GM12878 (cell line): ENCODE measurements at regions not wholly inside any gene's neighbourhood (a gene's known extent, or its start where the extent isn't known, plus 50 kb on each side); places are given as distances from the start of the nearest gene placed in this dataset.

ENCODE experiments used
- BRCA1 ChIP-seq: IDR thresholded peaks from 2 replicates; pipeline ENCODE4 v1.6.1; 2011; ENCODE audit warnings: low read depth, low read length, improper control_type of control experiment
- CBX3 ChIP-seq: fragments of 200-600 bp; sonication (generic); IDR thresholded peaks from 2 replicates; pipeline ENCODE4 v1.6.1; 2016; ENCODE audit warnings: low read depth, borderline replicate concordance
- CREB1 ChIP-seq: IDR thresholded peaks from 2 replicates; pipeline ENCODE4 v1.6.1; 2012; ENCODE audit warnings: low read depth, mild to moderate bottlenecking, inconsistent platforms
- ESRRA ChIP-seq: IDR thresholded peaks from 2 replicates; pipeline ENCODE4 v1.6.1; 2012; ENCODE audit warnings: mild to moderate bottlenecking, low read length, improper control_type of control experiment
- EZH2 ChIP-seq: IDR thresholded peaks from 2 replicates; pipeline ENCODE4 v1.6.1; 2012; ENCODE audit warnings: low read depth, mild to moderate bottlenecking, control low read depth, inconsistent platforms, low read length, borderline replicate concordance; ENCODE audit not compliant: control insufficient read depth
- HDAC2 ChIP-seq: fragments of 200-600 bp; sonication (generic); IDR thresholded peaks from 2 replicates; pipeline ENCODE4 v1.6.1; 2017
- MAX ChIP-seq: IDR thresholded peaks from 2 replicates; pipeline ENCODE4 v1.6.1; 2012; ENCODE audit warnings: low read depth, low read length, improper control_type of control experiment
- PBX3 ChIP-seq: IDR thresholded peaks from 2 replicates; pipeline ENCODE4 v1.6.1; 2011; ENCODE audit warnings: mild to moderate bottlenecking, low read depth, low read length, moderate library complexity; ENCODE audit not compliant: insufficient replicate concordance
- TCF12 ChIP-seq: IDR thresholded peaks from 2 replicates; pipeline ENCODE4 v1.6.1; 2011; ENCODE audit warnings: low read depth, mild to moderate bottlenecking, low read length
- TF ChIP-seq, protein P1 (sequence below), 3 experiments: IDR thresholded peaks in 2 of 3; conservative IDR thresholded peaks in 1 of 3; 2 replicates each; pipeline ENCODE4 v1.5.1; 2011; ENCODE audit warnings: low read depth in 3 of 3, low read length in 3 of 3, mild to moderate bottlenecking in 3 of 3, control low read depth in 2 of 3, moderate library complexity in 2 of 3, inconsistent platforms in 1 of 3, mixed read lengths in 1 of 3; ENCODE audit not compliant: control insufficient read depth in 2 of 3, insufficient read depth in 1 of 3; ENCODE audit errors: extremely low read depth in 1 of 3
- TF ChIP-seq, protein P2 (sequence below): fragments of 450-650 bp; IDR thresholded peaks from 2 replicates; pipeline ENCODE4 v1.6.1; 2017; ENCODE audit warnings: antibody characterized with exemption, mild to moderate bottlenecking, moderate library complexity

GRCh38 chr13:107961849-107962608, 253.3 kb downstream of the LIG4 start:
- TF ChIP-seq HDAC2 (no peak), BRCA1 (no peak), PBX3 (no peak), MAX (no peak), CREB1 (no peak), ESRRA (no peak), CBX3 (no peak), EZH2 (no peak), TCF12 (no peak)
- TF ChIP-seq, protein P1, sequence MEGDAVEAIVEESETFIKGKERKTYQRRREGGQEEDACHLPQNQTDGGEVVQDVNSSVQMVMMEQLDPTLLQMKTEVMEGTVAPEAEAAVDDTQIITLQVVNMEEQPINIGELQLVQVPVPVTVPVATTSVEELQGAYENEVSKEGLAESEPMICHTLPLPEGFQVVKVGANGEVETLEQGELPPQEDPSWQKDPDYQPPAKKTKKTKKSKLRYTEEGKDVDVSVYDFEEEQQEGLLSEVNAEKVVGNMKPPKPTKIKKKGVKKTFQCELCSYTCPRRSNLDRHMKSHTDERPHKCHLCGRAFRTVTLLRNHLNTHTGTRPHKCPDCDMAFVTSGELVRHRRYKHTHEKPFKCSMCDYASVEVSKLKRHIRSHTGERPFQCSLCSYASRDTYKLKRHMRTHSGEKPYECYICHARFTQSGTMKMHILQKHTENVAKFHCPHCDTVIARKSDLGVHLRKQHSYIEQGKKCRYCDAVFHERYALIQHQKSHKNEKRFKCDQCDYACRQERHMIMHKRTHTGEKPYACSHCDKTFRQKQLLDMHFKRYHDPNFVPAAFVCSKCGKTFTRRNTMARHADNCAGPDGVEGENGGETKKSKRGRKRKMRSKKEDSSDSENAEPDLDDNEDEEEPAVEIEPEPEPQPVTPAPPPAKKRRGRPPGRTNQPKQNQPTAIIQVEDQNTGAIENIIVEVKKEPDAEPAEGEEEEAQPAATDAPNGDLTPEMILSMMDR (IDR thresholded peaks at IDR 0.05 in 2 of 3, conservative IDR thresholded peaks at IDR 0.05 in 1 of 3; ENCODE audit: control insufficient read depth in 2 of 3, extremely low read depth in 1 of 3, insufficient read depth in 1 of 3, low read depth in 3 of 3, low read length in 3 of 3) = no peak
- TF ChIP-seq, protein P2, sequence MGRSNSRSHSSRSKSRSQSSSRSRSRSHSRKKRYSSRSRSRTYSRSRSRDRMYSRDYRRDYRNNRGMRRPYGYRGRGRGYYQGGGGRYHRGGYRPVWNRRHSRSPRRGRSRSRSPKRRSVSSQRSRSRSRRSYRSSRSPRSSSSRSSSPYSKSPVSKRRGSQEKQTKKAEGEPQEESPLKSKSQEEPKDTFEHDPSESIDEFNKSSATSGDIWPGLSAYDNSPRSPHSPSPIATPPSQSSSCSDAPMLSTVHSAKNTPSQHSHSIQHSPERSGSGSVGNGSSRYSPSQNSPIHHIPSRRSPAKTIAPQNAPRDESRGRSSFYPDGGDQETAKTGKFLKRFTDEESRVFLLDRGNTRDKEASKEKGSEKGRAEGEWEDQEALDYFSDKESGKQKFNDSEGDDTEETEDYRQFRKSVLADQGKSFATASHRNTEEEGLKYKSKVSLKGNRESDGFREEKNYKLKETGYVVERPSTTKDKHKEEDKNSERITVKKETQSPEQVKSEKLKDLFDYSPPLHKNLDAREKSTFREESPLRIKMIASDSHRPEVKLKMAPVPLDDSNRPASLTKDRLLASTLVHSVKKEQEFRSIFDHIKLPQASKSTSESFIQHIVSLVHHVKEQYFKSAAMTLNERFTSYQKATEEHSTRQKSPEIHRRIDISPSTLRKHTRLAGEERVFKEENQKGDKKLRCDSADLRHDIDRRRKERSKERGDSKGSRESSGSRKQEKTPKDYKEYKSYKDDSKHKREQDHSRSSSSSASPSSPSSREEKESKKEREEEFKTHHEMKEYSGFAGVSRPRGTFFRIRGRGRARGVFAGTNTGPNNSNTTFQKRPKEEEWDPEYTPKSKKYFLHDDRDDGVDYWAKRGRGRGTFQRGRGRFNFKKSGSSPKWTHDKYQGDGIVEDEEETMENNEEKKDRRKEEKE = no peak
